Hepatocyte (in vitro differentiated cells): ENCODE measurements at regions not wholly inside any gene's neighbourhood (a gene's known extent, or its start where the extent isn't known, plus 50 kb on each side); places are given as distances from the start of the nearest gene placed in this dataset.

Experiments used
- DNase-seq: peaks from one replicate; pipeline ENCODE4 v3.0.0-alpha.2; 2016; ENCODE audit warnings: low spot score
- H2AFZ ChIP-seq: fragments of 200-600 bp; sonication (generic); 2 replicates; pipeline ENCODE4 v1.6.0; 2016; ENCODE audit warnings: antibody characterized with exemption, mild to moderate bottlenecking
- H3K27ac ChIP-seq: fragments of 200-600 bp; sonication (generic); 2 replicates; pipeline ENCODE4 v1.5.1; 2016; ENCODE audit warnings: mild to moderate bottlenecking
- H3K27me3 ChIP-seq: fragments of 200-600 bp; sonication (generic); 2 replicates; pipeline ENCODE4 v1.6.1; 2016
- H3K36me3 ChIP-seq: fragments of 200-600 bp; sonication (generic); replicated peaks from 2 replicates; pipeline ENCODE4 v1.5.1; 2016; ENCODE audit warnings: low read depth; ENCODE audit not compliant: insufficient read depth
- H3K4me1 ChIP-seq: fragments of 200-600 bp; sonication (generic); 2 replicates; pipeline ENCODE4 v1.5.1; 2016; ENCODE audit warnings: mild to moderate bottlenecking, moderate library complexity; ENCODE audit not compliant: insufficient read depth
- H3K4me2 ChIP-seq: fragments of 200-600 bp; sonication (generic); 2 replicates; pipeline ENCODE4 v1.6.0; 2016
- H3K4me3 ChIP-seq: fragments of 200-600 bp; sonication (generic); 2 replicates; pipeline ENCODE4 v1.5.1; 2016; ENCODE audit warnings: mild to moderate bottlenecking
- H3K79me2 ChIP-seq: fragments of 200-600 bp; sonication (generic); 2 replicates; pipeline ENCODE4 v1.6.0; 2017; ENCODE audit warnings: mild to moderate bottlenecking
- H3K9me2 ChIP-seq: fragments of 200-600 bp; sonication (generic); replicated peaks from 2 replicates; pipeline ENCODE4 v1.6.0; 2017; ENCODE audit warnings: mild to moderate bottlenecking; ENCODE audit not compliant: insufficient read depth
- H3K9me3 ChIP-seq: fragments of 200-600 bp; sonication (generic); 2 replicates; pipeline ENCODE4 v1.5.1; 2016; ENCODE audit warnings: low read depth, mild to moderate bottlenecking
- H4K20me1 ChIP-seq: fragments of 200-600 bp; sonication (generic); 2 replicates; pipeline ENCODE4 v1.6.0; 2016; ENCODE audit warnings: mild to moderate bottlenecking; ENCODE audit not compliant: insufficient read depth, poor library complexity, severe bottlenecking
- EZH2 ChIP-seq: fragments of 200-600 bp; sonication (generic); IDR thresholded peaks from 2 replicates; pipeline ENCODE4 v1.6.1; 2016; ENCODE audit warnings: antibody characterized with exemption, mild to moderate bottlenecking, borderline replicate concordance
- EZH2phosphoT487 ChIP-seq: fragments of 200-600 bp; sonication (generic); IDR thresholded peaks from one replicate; pipeline ENCODE4 v1.6.1; 2018; ENCODE audit warnings: antibody characterized with exemption, mild to moderate bottlenecking, low read depth, moderate library complexity; ENCODE audit not compliant: unreplicated experiment, severe bottlenecking
- WGBS: methylation state at CpG from one replicate; pipeline ENCODE4 v1.1.6; 2016; ENCODE audit warnings: low lambda C conversion rate; ENCODE audit errors: missing lambda C conversion rate; 5-methylcytosine and 5-hydroxymethylcytosine counted together
- TF ChIP-seq, protein P1 (sequence below): fragments of 200-600 bp; sonication (generic); IDR thresholded peaks from 2 replicates; pipeline ENCODE4 v1.5.1; 2016; ENCODE audit warnings: antibody characterized with exemption, mild to moderate bottlenecking; ENCODE audit not compliant: poor library complexity

- Histone ChIP-seq H3K27ac (no peak overlapping the region), H3K27me3 (no peaks in the 10 kb centered on the region), H3K79me2 (no peaks in the 10 kb centered on the region), H3K4me3 (no peak overlapping the region), H3K4me2 (peak overlapping the region; percentile 48), H3K9me2 (no peaks in the 10 kb centered on the region), H4K20me1 (no peaks in the 10 kb centered on the region), H2AFZ (no peak overlapping the region), H3K36me3 (no peaks in the 10 kb centered on the region), H3K4me1 (no peaks in the 10 kb centered on the region), H3K9me3 (no peaks in the 10 kb centered on the region)
- TF ChIP-seq EZH2phosphoT487, result no peak
- TF ChIP-seq, protein P1, sequence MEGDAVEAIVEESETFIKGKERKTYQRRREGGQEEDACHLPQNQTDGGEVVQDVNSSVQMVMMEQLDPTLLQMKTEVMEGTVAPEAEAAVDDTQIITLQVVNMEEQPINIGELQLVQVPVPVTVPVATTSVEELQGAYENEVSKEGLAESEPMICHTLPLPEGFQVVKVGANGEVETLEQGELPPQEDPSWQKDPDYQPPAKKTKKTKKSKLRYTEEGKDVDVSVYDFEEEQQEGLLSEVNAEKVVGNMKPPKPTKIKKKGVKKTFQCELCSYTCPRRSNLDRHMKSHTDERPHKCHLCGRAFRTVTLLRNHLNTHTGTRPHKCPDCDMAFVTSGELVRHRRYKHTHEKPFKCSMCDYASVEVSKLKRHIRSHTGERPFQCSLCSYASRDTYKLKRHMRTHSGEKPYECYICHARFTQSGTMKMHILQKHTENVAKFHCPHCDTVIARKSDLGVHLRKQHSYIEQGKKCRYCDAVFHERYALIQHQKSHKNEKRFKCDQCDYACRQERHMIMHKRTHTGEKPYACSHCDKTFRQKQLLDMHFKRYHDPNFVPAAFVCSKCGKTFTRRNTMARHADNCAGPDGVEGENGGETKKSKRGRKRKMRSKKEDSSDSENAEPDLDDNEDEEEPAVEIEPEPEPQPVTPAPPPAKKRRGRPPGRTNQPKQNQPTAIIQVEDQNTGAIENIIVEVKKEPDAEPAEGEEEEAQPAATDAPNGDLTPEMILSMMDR, result peak; percentile 75
- peak; percentile 73 for DNase-seq
- WGBS, result 33% methylated on average over 12 of the region's 12 CpGs
Observed at GRCh38 chr16:77660311-77660710, 62.0 kb upstream of the NUDT7 start.

- WGBS, result 87% methylated on average over 4 of the region's 4 CpGs
Observed at GRCh38 chr16:77662246-77662645, 60.1 kb upstream of the NUDT7 start.

GRCh38 chr16:77663711-77664110, 58.6 kb upstream of the NUDT7 start:
- Histone ChIP-seq H3K4me3 (no peak overlapping the region), H3K27me3 (peaks cover 5% of the 10 kb centered on the region), H3K4me1 (no peaks in the 10 kb centered on the region), H3K9me3 (no peaks in the 10 kb centered on the region), H2AFZ (no peak overlapping the region), H3K36me3 (no peaks in the 10 kb centered on the region), H3K79me2 (no peaks in the 10 kb centered on the region), H3K27ac (no peak overlapping the region), H4K20me1 (no peaks in the 10 kb centered on the region), H3K4me2 (no peak overlapping the region), H3K9me2 (no peaks in the 10 kb centered on the region)
- 91% methylated on average over 2 of the region's 2 CpGs for WGBS
- DNase-seq, result no peak
- TF ChIP-seq EZH2, result no peak
- TF ChIP-seq, protein P1, result no peak
- no peak for TF ChIP-seq EZH2phosphoT487

More at GRCh38 chr16:77662246-77662645, 60.1 kb upstream of the NUDT7 start:
- H3K27me3 ChIP-seq, result no peaks in the 10 kb centered on the region
- H3K4me1 ChIP-seq, result no peaks in the 10 kb centered on the region
- no peak overlapping the region for H3K4me2 ChIP-seq
- no peaks in the 10 kb centered on the region for H3K9me2 ChIP-seq
- H3K36me3 ChIP-seq, result no peaks in the 10 kb centered on the region
- no peak overlapping the region for H3K27ac ChIP-seq
- TF ChIP-seq, protein P1, result no peak
- TF ChIP-seq EZH2phosphoT487, result no peak
- TF ChIP-seq EZH2, result no peak
- H4K20me1 ChIP-seq, result no peaks in the 10 kb centered on the region
- no peaks in the 10 kb centered on the region for H3K9me3 ChIP-seq
- no peak for DNase-seq
- no peaks in the 10 kb centered on the region for H3K79me2 ChIP-seq
- H2AFZ ChIP-seq, result no peak overlapping the region
- no peak overlapping the region for H3K4me3 ChIP-seq

DNA sequence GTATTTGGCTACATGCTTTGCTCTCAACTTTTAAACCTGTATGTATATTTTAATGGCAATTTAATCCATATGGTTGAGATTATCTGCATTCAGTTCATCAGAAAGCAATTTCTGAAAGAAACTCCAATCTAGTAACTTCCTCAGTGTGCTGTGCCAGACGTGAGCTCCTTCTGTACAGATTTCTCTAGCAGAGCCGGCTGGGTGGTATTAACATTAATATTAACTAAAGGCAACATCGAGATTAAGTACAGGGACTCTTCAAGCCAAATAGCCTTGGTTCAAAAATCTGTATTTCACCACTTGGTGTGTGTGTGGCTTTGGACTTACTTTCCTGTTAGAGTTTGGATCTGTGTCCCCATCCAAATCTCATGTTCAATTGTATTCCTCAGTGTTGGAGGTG, 55.5 kb upstream of the NUDT7 start:
- no peak for TF ChIP-seq EZH2
- TF ChIP-seq, protein P1, result no peak
- TF ChIP-seq EZH2phosphoT487, result no peak
- Histone ChIP-seq H3K36me3 (no peaks in the 10 kb centered on the region), H3K9me3 (no peaks in the 10 kb centered on the region), H3K27me3 (peaks cover 6% of the 10 kb centered on the region), H3K4me3 (no peak overlapping the region), H3K4me1 (no peaks in the 10 kb centered on the region), H3K27ac (no peak overlapping the region), H4K20me1 (no peaks in the 10 kb centered on the region), H3K79me2 (no peaks in the 10 kb centered on the region), H3K9me2 (no peaks in the 10 kb centered on the region), H3K4me2 (no peak overlapping the region), H2AFZ (no peak overlapping the region)
- WGBS, result 51% methylated on average over 3 of the region's 3 CpGs
- DNase-seq, result no peak
